ENCODE measurements at regions not wholly inside any gene's neighbourhood (a gene's known extent, or its start where the extent isn't known, plus 50 kb on each side); places are given as distances from the start of the nearest gene placed in this dataset.

DNA sequence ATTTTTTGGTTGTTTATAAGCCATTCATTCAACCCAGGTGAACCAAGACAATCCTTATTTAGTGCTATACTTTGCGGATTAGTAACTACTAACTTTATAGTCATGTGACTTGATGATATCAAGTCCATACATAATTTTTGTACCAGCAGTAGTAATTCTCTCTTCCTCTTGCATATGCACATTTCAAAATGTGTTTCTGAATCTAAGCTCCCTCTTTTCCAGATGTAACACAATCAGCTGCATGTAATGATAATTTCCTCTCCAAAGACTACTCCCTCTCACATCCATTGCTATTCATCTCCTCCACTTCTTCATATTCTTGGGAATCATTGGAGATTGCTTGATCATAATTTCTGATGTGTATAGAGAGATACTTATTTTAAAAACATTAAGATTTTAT, 510.1 kb upstream of the CDH18 start:
- TF ChIP-seq ZNF776 (tag by site-specific recombination; IDR thresholded peaks at IDR 0.05; ENCODE audit: borderline replicate concordance) (no peak), CTCF (tag by site-specific recombination; IDR thresholded peaks at IDR 0.05) (no peak), KLF17 (tag by site-specific recombination; IDR thresholded peaks at IDR 0.05) (no peak), ZNF138 (tag by site-specific recombination; IDR thresholded peaks at IDR 0.05; ENCODE audit: borderline replicate concordance) (no peak), ZNF639 (tag by site-specific recombination; IDR thresholded peaks at IDR 0.05) (no peak), EGR2 (tag by site-specific recombination; IDR thresholded peaks at IDR 0.05; ENCODE audit: low read depth) (no peak), ZNF24 (tag by site-specific recombination; IDR thresholded peaks at IDR 0.05) (no peak), ZNF121 (tag by site-specific recombination; IDR thresholded peaks at IDR 0.05) (no peak)
